NT2/D1 (cell line): ENCODE measurements at regions not wholly inside any gene's neighbourhood (a gene's known extent, or its start where the extent isn't known, plus 50 kb on each side); places are given as distances from the start of the nearest gene placed in this dataset.

ENCODE experiments used
- SUZ12 ChIP-seq: IDR thresholded peaks from 2 replicates; pipeline ENCODE4 v1.6.1; 2011; ENCODE audit not compliant: insufficient read length, insufficient read depth; ENCODE audit errors: extremely low read depth
- YY1 ChIP-seq: IDR thresholded peaks from 2 replicates; pipeline ENCODE4 v1.6.1; 2011; ENCODE audit not compliant: insufficient read length, insufficient read depth
- ZNF274 ChIP-seq: IDR thresholded peaks from 2 replicates; pipeline ENCODE4 v1.6.1; 2011; ENCODE audit warnings: mild to moderate bottlenecking, low read depth, low read length

DNA sequence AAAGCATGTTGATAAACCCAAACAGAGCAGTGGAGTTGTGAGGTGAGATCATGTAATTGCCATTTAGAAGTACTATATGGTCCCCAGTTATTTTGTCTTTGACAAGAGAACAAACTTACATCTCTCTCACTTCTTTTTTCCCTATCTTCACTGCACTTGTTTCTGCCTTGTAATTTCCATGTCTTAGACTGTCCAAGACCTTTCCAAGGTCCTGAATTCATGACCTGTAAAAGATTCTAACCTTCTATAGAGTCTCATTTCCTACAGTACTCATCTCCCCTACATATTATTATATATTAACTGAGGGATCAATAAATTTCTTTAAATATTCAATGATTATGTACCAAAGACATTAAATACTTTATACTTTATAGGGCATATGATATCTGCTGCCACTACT, 295.3 kb upstream of the KIF2B start:
- TF ChIP-seq SUZ12, result no peak
- TF ChIP-seq ZNF274, result no peak
- no peak for TF ChIP-seq YY1
